K562 (cell line): ENCODE measurements at regions not wholly inside any gene's neighbourhood (a gene's known extent, or its start where the extent isn't known, plus 50 kb on each side); places are given as distances from the start of the nearest gene placed in this dataset.

Experiments
- ATAC-seq: fragments of 200-7000 bp; cut with Tn5 transposase; 3 replicates; pipeline ENCODE4 v1.9.1; 2020; ENCODE audit warnings: moderate library complexity
- BruUV-seq: library from RNA; stranded (reverse); fragments of 400-500 nt; replicated peaks from 2 replicates; lab custom pipeline; 2021; lab: Mats Ljungman, UMichigan
- CTCF ChIA-PET: fragments of 300-600 bp; formaldehyde crosslinking; extraction: SDS; loops from one replicate; lab custom pipeline; 2021; ENCODE audit warnings: low intra/inter-chr PET ratio; lab: Yijun Ruan, JAX
- POLR2A ChIA-PET: fragments of 300-600, 350-650 bp; sonication (Branson Sonifier 250); formaldehyde crosslinking; extraction: SDS; loops from one replicate; lab custom pipeline; 2021; ENCODE audit warnings: antibody characterized with exemption, inconsistent platforms; lab: Yijun Ruan, JAX
- DNase-seq, 4 experiments: peaks; one replicate each; pipeline versions ENCODE4 v3.0.0 to v3.0.0-alpha.2; 2011 to 2018; ENCODE audit warnings: low spot score in 3 of 4, mixed read lengths in 3 of 4; ENCODE audit errors: extremely low read depth in 1 of 4
- FAIRE-seq: peaks from 2 replicates; lab custom pipeline; 2011; peaks lifted over from hg19 to GRCh38; lab: Jason Lieb, UNC
- H2AFZ ChIP-seq: 2 replicates; pipeline ENCODE4 v1.6.0; 2011; ENCODE audit warnings: low read depth, low read length, control low read depth, inconsistent platforms
- H3K27ac ChIP-seq: fragments of 200-600 bp; 3 replicates; pipeline ENCODE4 v1.8.0; 2011; ENCODE audit warnings: low read depth, mild to moderate bottlenecking, control low read depth, inconsistent platforms, low read length, moderate library complexity, mixed read lengths; ENCODE audit errors: extremely low read depth
- H3K27me3 ChIP-seq, 2 experiments: fragments of 300-600 bp in 1 of 2; 2 replicates in 1 of 2; 3 replicates in 1 of 2; pipeline versions ENCODE4 v1.6.0 to v1.8.0; 2011; ENCODE audit warnings: inconsistent platforms in 2 of 2, low read length in 2 of 2, mild to moderate bottlenecking in 1 of 2, mixed read lengths in 1 of 2, moderate library complexity in 1 of 2; ENCODE audit not compliant: control insufficient read depth in 2 of 2, insufficient read depth in 2 of 2
- H3K36me3 ChIP-seq: fragments of 300-600 bp; 3 replicates; pipeline ENCODE4 v1.8.0; 2011; ENCODE audit warnings: mild to moderate bottlenecking, low read length, inconsistent platforms; ENCODE audit not compliant: control insufficient read depth, insufficient read depth
- H3K4me1 ChIP-seq, 2 experiments: fragments of 200-600 bp in 1 of 2; replicated peaks in 1 of 2; 2 replicates in 1 of 2; 3 replicates in 1 of 2; pipeline versions ENCODE4 v1.5.1 to v1.8.0; 2011; ENCODE audit warnings: inconsistent platforms in 2 of 2, low read length in 2 of 2, mild to moderate bottlenecking in 1 of 2, mixed read lengths in 1 of 2, moderate library complexity in 1 of 2; ENCODE audit not compliant: control insufficient read depth in 2 of 2, insufficient read depth in 2 of 2
- H3K4me2 ChIP-seq: 2 replicates; pipeline ENCODE4 v1.6.1; 2011; ENCODE audit warnings: low read length, control low read depth, inconsistent platforms, mixed read lengths; ENCODE audit not compliant: insufficient read depth
- H3K4me3 ChIP-seq: fragments of 200-600 bp; sonication (generic), shearing (Covaris generic); 2 replicates; pipeline ENCODE4 v1.5.1; 2016; ENCODE audit warnings: control low read depth, inconsistent platforms
- H3K79me2 ChIP-seq: fragments of 200-600 bp; 3 replicates; pipeline ENCODE4 v1.8.0; 2011; ENCODE audit warnings: low read length, inconsistent platforms; ENCODE audit not compliant: control insufficient read depth, insufficient read depth
- H3K9ac ChIP-seq, 2 experiments: 2 replicates each; pipeline versions ENCODE4 v1.6.0 to v1.6.1; 2011; ENCODE audit warnings: low read depth in 2 of 2, low read length in 2 of 2, control low read depth in 1 of 2, inconsistent platforms in 1 of 2, mild to moderate bottlenecking in 1 of 2, mixed read lengths in 1 of 2; ENCODE audit not compliant: insufficient read depth in 1 of 2
- H3K9me1 ChIP-seq: one replicate; pipeline ENCODE4 v1.6.0; 2011; ENCODE audit warnings: inconsistent platforms, mild to moderate bottlenecking, low read length, moderate library complexity; ENCODE audit not compliant: control insufficient read depth, insufficient read depth
- H3K9me3 ChIP-seq: replicated peaks from 2 replicates; pipeline ENCODE4 v1.5.1; 2011; ENCODE audit warnings: low read depth, low read length, inconsistent platforms; ENCODE audit not compliant: control insufficient read depth, insufficient read depth
- H4K20me1 ChIP-seq: replicated peaks from 2 replicates; pipeline ENCODE4 v1.6.1; 2011; ENCODE audit warnings: low read length, inconsistent platforms, mixed read lengths; ENCODE audit not compliant: control insufficient read depth, insufficient read depth
- DDX20 ChIP-seq: fragments of 450-650 bp; IDR thresholded peaks from 2 replicates; pipeline ENCODE4 v1.6.1; 2016; ENCODE audit warnings: missing genetic modification characterization, low read depth, mild to moderate bottlenecking, missing compliant biosample characterization, moderate library complexity
- DIDO1 ChIP-seq: fragments of 450-650 bp; IDR thresholded peaks from 2 replicates; pipeline ENCODE4 v1.6.1; 2016; ENCODE audit warnings: low read depth, missing biosample characterization, missing genetic modification characterization
- EP400 ChIP-seq: fragments of 450-650 bp; IDR thresholded peaks from 2 replicates; pipeline ENCODE4 v1.6.1; 2017; ENCODE audit warnings: antibody characterized with exemption, mild to moderate bottlenecking, moderate library complexity
- FOXP1 ChIP-seq: sonication (generic); formaldehyde crosslinking; IDR thresholded peaks from 2 replicates; pipeline ENCODE4 v1.8.0; 2022; ENCODE audit warnings: mild to moderate bottlenecking, missing genetic modification reagents
- HDAC3 ChIP-seq: fragments of 450-650 bp; IDR thresholded peaks from 2 replicates; pipeline ENCODE4 v1.6.1; 2018; ENCODE audit warnings: borderline replicate concordance, mild to moderate bottlenecking, moderate library complexity; ENCODE audit not compliant: partially characterized antibody
- MECOM ChIP-seq: fragments of 250-450 bp; sonication (Bioruptor Pico); IDR thresholded peaks from 2 replicates; pipeline ENCODE4 v1.8.0; 2022; ENCODE audit warnings: inconsistent platforms
- MED1 ChIP-seq: sonication (generic); formaldehyde crosslinking; IDR thresholded peaks from 2 replicates; pipeline ENCODE4 v1.8.1; 2023; ENCODE audit warnings: missing genetic modification reagents, borderline replicate concordance
- NCOA2 ChIP-seq, 2 experiments: fragments of 450-650 bp; IDR thresholded peaks; 2 replicates each; pipeline ENCODE4 v1.6.1; 2018; ENCODE audit warnings: mild to moderate bottlenecking in 2 of 2, moderate library complexity in 1 of 2; ENCODE audit not compliant: partially characterized antibody in 2 of 2
- WGBS: fragments of 100-300 bp; shearing (Covaris generic); methylation state at CpG from one replicate; pipeline ENCODE4 v1.1.6; 2016; ENCODE audit warnings: low coverage, mixed read lengths; ENCODE audit not compliant: insufficient coverage; ENCODE audit errors: missing lambda C conversion rate; 5-methylcytosine and 5-hydroxymethylcytosine counted together
- in situ Hi-C: fragments of 300-500 bp; cut with MboI; formaldehyde crosslinking; loops from 4 replicates; pipeline ENCODE4 v1.15.0; 2018; ENCODE audit warnings: inconsistent platforms, mixed read lengths
- intact Hi-C: fragments of 100-400 bp; cut with micrococcal nuclease; formaldehyde crosslinking; loops from 2 replicates; pipeline ENCODE4 v1.14.2; 2022
- TF ChIP-seq, protein P1 (sequence below), 2 experiments: fragments of 450-650 bp in 1 of 2; sonication (generic) in 1 of 2; formaldehyde crosslinking in 1 of 2; IDR thresholded peaks; 2 replicates each; pipeline versions ENCODE4 v1.7.1 to v1.9.0; 2016 to 2022; ENCODE audit warnings: inconsistent platforms in 1 of 2, mild to moderate bottlenecking in 1 of 2, missing genetic modification reagents in 1 of 2

DNA sequence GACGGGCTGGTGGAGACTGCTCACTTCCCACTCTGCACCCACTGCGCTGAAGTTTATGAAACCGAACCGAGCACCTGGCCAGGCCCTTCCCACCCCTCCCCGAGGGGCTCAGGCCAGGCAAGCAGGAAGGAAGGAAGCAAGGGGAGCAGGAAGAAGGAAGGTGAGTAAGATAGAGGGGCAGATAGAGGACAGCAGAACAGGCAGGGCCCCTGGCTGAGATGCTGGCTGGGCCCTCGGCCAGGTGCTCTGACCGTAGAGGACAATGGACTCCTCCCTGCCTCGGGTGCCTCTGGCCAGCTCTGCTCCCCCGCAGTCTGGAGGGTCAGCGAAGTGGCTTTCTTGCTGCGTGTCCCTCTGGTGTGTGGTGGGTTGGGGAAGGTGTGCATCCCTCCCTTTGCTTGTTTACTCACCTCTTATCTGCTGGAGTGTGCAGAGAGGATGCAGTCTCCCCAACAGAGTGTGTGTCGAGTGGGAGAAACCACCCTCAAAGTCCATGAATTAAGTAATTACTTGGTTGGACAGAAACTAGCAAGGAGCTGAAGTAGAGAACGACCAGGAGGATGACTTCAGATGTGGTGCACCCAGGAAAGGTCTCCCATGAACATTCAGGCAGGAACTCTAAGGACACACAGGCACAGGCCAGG, 82.8 kb upstream of the PPP2R2D start:
- ATAC-seq (no peak), DNase-seq (no peak), FAIRE-seq (no peak)
- no peak overlapping the region for H3K4me2 ChIP-seq
- WGBS, result 0% methylated on average over 10 of the region's 13 CpGs
- no peaks in the 10 kb centered on the region for H3K9me1 ChIP-seq
- H3K27me3 ChIP-seq, result peaks cover 5 to 68% of the 10 kb centered on the region in 2 experiments; a peak in 3 of 5 replicates
- H4K20me1 ChIP-seq, result no peaks in the 10 kb centered on the region
- ChIA-PET CTCF (no interaction called here), POLR2A (no interaction called here)
- H3K36me3 ChIP-seq, result no peaks in the 10 kb centered on the region
- 0 out of 5 replicates have a peak, but pooled peaks cover 0 to 4% of the 10 kb centered on the region in 2 experiments for H3K4me1 ChIP-seq
- H3K4me3 ChIP-seq, result no peak overlapping the region
- H3K27ac ChIP-seq, result no peak overlapping the region
- intact Hi-C loops (no loop called here), in situ Hi-C loops (no loop called here)
- no peaks in the 10 kb centered on the region for H3K79me2 ChIP-seq
- no peak overlapping the region for H2AFZ ChIP-seq
- no peaks in the 10 kb centered on the region for H3K9me3 ChIP-seq
- BruUV-seq, result no TSS peak
- H3K9ac ChIP-seq, result no peak overlapping the region
- TF ChIP-seq HDAC3 (no peak), EP400 (no peak), MED1 (no peak), DIDO1 (tag) (no peak), FOXP1 (CRISPR knock-in tag) (no peak), DDX20 (no peak), NCOA2 (IDR thresholded peaks at IDR 0.05; ENCODE audit: partially characterized antibody in 2 of 2) (no peak), MECOM (CRISPR knock-in tag) (no peak)
- TF ChIP-seq, protein P1, sequence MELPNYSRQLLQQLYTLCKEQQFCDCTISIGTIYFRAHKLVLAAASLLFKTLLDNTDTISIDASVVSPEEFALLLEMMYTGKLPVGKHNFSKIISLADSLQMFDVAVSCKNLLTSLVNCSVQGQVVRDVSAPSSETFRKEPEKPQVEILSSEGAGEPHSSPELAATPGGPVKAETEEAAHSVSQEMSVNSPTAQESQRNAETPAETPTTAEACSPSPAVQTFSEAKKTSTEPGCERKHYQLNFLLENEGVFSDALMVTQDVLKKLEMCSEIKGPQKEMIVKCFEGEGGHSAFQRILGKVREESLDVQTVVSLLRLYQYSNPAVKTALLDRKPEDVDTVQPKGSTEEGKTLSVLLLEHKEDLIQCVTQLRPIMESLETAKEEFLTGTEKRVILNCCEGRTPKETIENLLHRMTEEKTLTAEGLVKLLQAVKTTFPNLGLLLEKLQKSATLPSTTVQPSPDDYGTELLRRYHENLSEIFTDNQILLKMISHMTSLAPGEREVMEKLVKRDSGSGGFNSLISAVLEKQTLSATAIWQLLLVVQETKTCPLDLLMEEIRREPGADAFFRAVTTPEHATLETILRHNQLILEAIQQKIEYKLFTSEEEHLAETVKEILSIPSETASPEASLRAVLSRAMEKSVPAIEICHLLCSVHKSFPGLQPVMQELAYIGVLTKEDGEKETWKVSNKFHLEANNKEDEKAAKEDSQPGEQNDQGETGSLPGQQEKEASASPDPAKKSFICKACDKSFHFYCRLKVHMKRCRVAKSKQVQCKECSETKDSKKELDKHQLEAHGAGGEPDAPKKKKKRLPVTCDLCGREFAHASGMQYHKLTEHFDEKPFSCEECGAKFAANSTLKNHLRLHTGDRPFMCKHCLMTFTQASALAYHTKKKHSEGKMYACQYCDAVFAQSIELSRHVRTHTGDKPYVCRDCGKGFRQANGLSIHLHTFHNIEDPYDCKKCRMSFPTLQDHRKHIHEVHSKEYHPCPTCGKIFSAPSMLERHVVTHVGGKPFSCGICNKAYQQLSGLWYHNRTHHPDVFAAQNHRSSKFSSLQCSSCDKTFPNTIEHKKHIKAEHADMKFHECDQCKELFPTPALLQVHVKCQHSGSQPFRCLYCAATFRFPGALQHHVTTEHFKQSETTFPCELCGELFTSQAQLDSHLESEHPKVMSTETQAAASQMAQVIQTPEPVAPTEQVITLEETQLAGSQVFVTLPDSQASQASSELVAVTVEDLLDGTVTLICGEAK (IDR thresholded peaks at IDR 0.05), result no peak
- TF ChIP-seq, protein P1 (CRISPR knock-in tag; IDR thresholded peaks at IDR 0.05), result no peak
